ENCODE measurements at regions not wholly inside any gene's neighbourhood (a gene's known extent, or its start where the extent isn't known, plus 50 kb on each side); places are given as distances from the start of the nearest gene placed in this dataset.

DNA sequence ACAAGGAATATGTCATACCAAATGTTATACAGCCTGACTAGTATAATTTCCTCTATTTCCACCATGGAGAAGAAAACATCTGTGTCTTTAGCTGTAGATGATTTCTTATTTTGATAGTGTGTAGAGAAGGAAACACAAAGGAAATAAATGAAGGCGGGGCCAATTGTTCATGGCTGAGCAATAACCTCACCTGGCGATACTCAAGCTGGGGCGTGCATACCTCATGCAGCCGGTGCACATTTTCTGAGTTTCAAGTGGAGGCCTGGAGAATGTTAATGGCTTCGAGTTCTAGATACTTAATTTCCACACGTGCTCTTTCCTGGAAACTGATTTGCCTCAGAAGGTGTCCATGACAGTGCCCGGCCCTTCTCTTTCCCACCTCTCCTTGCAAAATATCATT, 127.4 kb upstream of the TAF11L2 start:
- TF ChIP-seq, protein P1, sequence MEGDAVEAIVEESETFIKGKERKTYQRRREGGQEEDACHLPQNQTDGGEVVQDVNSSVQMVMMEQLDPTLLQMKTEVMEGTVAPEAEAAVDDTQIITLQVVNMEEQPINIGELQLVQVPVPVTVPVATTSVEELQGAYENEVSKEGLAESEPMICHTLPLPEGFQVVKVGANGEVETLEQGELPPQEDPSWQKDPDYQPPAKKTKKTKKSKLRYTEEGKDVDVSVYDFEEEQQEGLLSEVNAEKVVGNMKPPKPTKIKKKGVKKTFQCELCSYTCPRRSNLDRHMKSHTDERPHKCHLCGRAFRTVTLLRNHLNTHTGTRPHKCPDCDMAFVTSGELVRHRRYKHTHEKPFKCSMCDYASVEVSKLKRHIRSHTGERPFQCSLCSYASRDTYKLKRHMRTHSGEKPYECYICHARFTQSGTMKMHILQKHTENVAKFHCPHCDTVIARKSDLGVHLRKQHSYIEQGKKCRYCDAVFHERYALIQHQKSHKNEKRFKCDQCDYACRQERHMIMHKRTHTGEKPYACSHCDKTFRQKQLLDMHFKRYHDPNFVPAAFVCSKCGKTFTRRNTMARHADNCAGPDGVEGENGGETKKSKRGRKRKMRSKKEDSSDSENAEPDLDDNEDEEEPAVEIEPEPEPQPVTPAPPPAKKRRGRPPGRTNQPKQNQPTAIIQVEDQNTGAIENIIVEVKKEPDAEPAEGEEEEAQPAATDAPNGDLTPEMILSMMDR (IDR thresholded peaks at IDR 0.05) = no peak
- TF ChIP-seq POLR2A (IDR thresholded peaks at IDR 0.05) = no peak
- no peak for TF ChIP-seq POLR2AphosphoS5 (IDR thresholded peaks at IDR 0.05)
